ENCODE measurements at regions not wholly inside any gene's neighbourhood (a gene's known extent, or its start where the extent isn't known, plus 50 kb on each side); places are given as distances from the start of the nearest gene placed in this dataset.
"Not testable (repeated sequence)": the region's sequence is repeated elsewhere in the genome, so short reads cannot be mapped to it uniquely, and the experiment has no call there.

- DNase-seq = no peak
Measured at GRCh38 chr1:194474701-194475100, 1288.3 kb upstream of the B3GALT2 start.

GRCh38 chr1:194473766-194474165 lies 1287.4 kb upstream of the B3GALT2 start:
- no peak for DNase-seq

GRCh38 chr1:194469282-194469681 lies 1282.9 kb upstream of the B3GALT2 start:
- DNase-seq = no peak

GRCh38 chr1:194466706-194467105 lies 1280.3 kb upstream of the B3GALT2 start:
- DNase-seq = no peak

GRCh38 chr1:194447636-194448035 lies 1261.2 kb upstream of the B3GALT2 start:
- DNase-seq = no peak

GRCh38 chr1:194445244-194445643 lies 1258.8 kb upstream of the B3GALT2 start:
- no peak for DNase-seq

- DNase-seq = no peak
Measured at GRCh38 chr1:194442901-194443575, 1256.6 kb upstream of the B3GALT2 start.

- no peak for DNase-seq
Measured at GRCh38 chr1:194437135-194437534, 1250.7 kb upstream of the B3GALT2 start.

- DNase-seq = no peak
Measured at GRCh38 chr1:194431121-194431520, 1244.7 kb upstream of the B3GALT2 start.

GRCh38 chr1:194420706-194421105 lies 1234.3 kb upstream of the B3GALT2 start:
- DNase-seq = no peak

GRCh38 chr1:194419721-194420120 lies 1233.3 kb upstream of the B3GALT2 start:
- no peak for DNase-seq

GRCh38 chr1:194410756-194411155 lies 1224.3 kb upstream of the B3GALT2 start:
- DNase-seq = no peak

- not testable (repeated sequence) for DNase-seq
Measured at GRCh38 chr1:194407238-194407637, 1220.8 kb upstream of the B3GALT2 start.

GRCh38 chr1:194394676-194395075 lies 1208.3 kb upstream of the B3GALT2 start:
- no peak for DNase-seq

- DNase-seq = no peak
Measured at GRCh38 chr1:194387531-194387930, 1201.1 kb upstream of the B3GALT2 start.

- DNase-seq = no peak
Measured at GRCh38 chr1:194378517-194378916, 1192.1 kb upstream of the B3GALT2 start.

- no peak for DNase-seq
Measured at GRCh38 chr1:194374649-194375048, 1188.2 kb upstream of the B3GALT2 start.

- DNase-seq = no peak
Measured at GRCh38 chr1:194372266-194372665, 1185.9 kb upstream of the B3GALT2 start.

- no peak for DNase-seq
Measured at GRCh38 chr1:194369622-194370021, 1183.2 kb upstream of the B3GALT2 start.

GRCh38 chr1:194369060-194369459 lies 1182.6 kb upstream of the B3GALT2 start:
- no peak for DNase-seq

GRCh38 chr1:194367121-194367520 lies 1180.7 kb upstream of the B3GALT2 start:
- DNase-seq = no peak

- no peak for DNase-seq
Measured at GRCh38 chr1:194366705-194367104, 1180.3 kb upstream of the B3GALT2 start.

GRCh38 chr1:194362327-194362726 lies 1175.9 kb upstream of the B3GALT2 start:
- DNase-seq = no peak

GRCh38 chr1:194361374-194362131 lies 1175.1 kb upstream of the B3GALT2 start:
- no peak for DNase-seq

GRCh38 chr1:194358208-194358581 lies 1171.8 kb upstream of the B3GALT2 start:
- DNase-seq = no peak
